H1 (cell line): ENCODE measurements at regions not wholly inside any gene's neighbourhood (a gene's known extent, or its start where the extent isn't known, plus 50 kb on each side); places are given as distances from the start of the nearest gene placed in this dataset.

Experiments used
- MAFK ChIP-seq: IDR thresholded peaks from 2 replicates; pipeline ENCODE4 v1.6.1; 2012; ENCODE audit warnings: low read depth, mild to moderate bottlenecking, improper control_type of control experiment, low read length

- no peak for TF ChIP-seq MAFK
- TF ChIP-seq, all 59 proteins: peak for 1
Observed at GRCh38 chr12:17020765-17021164, 414.8 kb upstream of the LMO3 start (continued).
